ENCODE measurements at regions not wholly inside any gene's neighbourhood (a gene's known extent, or its start where the extent isn't known, plus 50 kb on each side); places are given as distances from the start of the nearest gene placed in this dataset.

DNA sequence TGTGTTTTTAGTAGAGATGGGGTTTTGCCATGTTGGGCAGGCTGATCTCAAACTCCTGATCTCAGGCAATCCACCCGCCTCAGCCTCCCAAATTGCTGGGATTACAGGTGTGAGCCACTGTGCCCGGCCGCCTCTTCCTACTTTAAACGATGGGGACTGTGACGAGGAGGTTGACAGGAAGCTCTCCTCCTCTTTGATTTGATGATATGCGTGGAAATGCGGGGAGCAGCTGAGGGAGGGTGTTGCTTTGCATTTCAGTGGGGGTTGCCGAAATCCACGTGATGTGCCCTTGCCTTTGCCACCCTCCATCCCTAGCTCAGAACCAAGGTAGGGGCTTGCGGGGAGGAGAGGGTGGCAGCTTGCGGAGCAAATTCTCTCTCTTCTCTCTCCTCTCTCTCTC, 189.6 kb downstream of the AACS start:
- no peak overlapping the region for H3K9ac ChIP-seq (ENCODE audit: control insufficient read depth, insufficient read depth, low read length)
- ChIA-PET POLR2A (no interaction called here), CTCF (interaction anchor here (0.7 kb wide), 1 partner anchor 261 kb away, joined by 3 read pairs; no protein-coding TSS in a partner anchor), RAD21 (ENCODE audit: unreplicated experiment) (no interaction called here), SMC1A (ENCODE audit: uncharacterized antibody, unreplicated experiment) (interaction anchor here (0.6 to 1.4 kb wide), 3 partner anchors 9 to 1206 kb away, joined by 3 to 4 read pairs (median 3); no protein-coding TSS in a partner anchor)
- BruUV-seq (replicated peaks): no TSS peak
- 44% methylated on average over 9 of the region's 11 CpGs for WGBS (ENCODE audit: insufficient coverage, insufficient replicate concordance, low lambda C conversion rate, missing lambda C conversion rate)
- no peaks in the 10 kb centered on the region for H3K4me1 ChIP-seq (ENCODE audit: control insufficient read depth, insufficient read depth, low read length)
- H3K27me3 ChIP-seq (replicated peaks in 1 of 2; ENCODE audit: control insufficient read depth in 2 of 2, insufficient read depth in 2 of 2, low read length in 1 of 2): peaks cover 0 to 2% of the 10 kb centered on the region in 2 experiments; a peak in 3 of 4 replicates
- no peak for ATAC-seq
- H3K4me3 ChIP-seq: no peak overlapping the region
- H3K9me3 ChIP-seq (replicated peaks; ENCODE audit: control insufficient read depth, insufficient read depth, low read length): no peaks in the 10 kb centered on the region
- no peak overlapping the region for H3K27ac ChIP-seq (ENCODE audit: control insufficient read depth, insufficient read depth)
- H2AFZ ChIP-seq (ENCODE audit: control insufficient read depth, low read depth, low read length): no peak overlapping the region
- H3K79me2 ChIP-seq (ENCODE audit: control insufficient read depth, insufficient read depth, low read length): no peaks in the 10 kb centered on the region
- intact Hi-C loops (cut with micrococcal nuclease; ENCODE audit: unreplicated experiment): no loop called here
- DNase-seq (ENCODE audit: low read depth, low spot score): no peak
- H3K4me2 ChIP-seq (ENCODE audit: control insufficient read depth, insufficient read depth): no peak overlapping the region
- no peaks in the 10 kb centered on the region for H3K36me3 ChIP-seq (ENCODE audit: control insufficient read depth in 2 of 2, insufficient read depth in 2 of 2, low read length in 1 of 2)
- no peak for FAIRE-seq
- H4K20me1 ChIP-seq (ENCODE audit: control insufficient read depth, insufficient read depth): no peaks in the 10 kb centered on the region
- in situ Hi-C loops (cut with MboI): no loop called here
- TF ChIP-seq POU2F2 (IDR thresholded peaks at IDR 0.05; ENCODE audit: borderline replicate concordance, low read depth, low read length) (no peak), IKZF1 (conservative IDR thresholded peaks at IDR 0.05) (no peak), MTA2 (IDR thresholded peaks at IDR 0.05; ENCODE audit: low read depth) (no peak), ZNF384 (IDR thresholded peaks at IDR 0.05; ENCODE audit: borderline replicate concordance, low read depth, low read length) (no peak), STAT3 (IDR thresholded peaks at IDR 0.05; ENCODE audit: low read depth, low read length) (no peak), IKZF2 (IDR thresholded peaks at IDR 0.05) (no peak), CREB1 (IDR thresholded peaks at IDR 0.05; ENCODE audit: low read depth) (no peak), EP300 (IDR thresholded peaks at IDR 0.05; ENCODE audit: borderline replicate concordance in 1 of 2, control insufficient read depth in 1 of 2, low read depth in 2 of 2, low read length in 2 of 2) (no peak), WRNIP1 (IDR thresholded peaks at IDR 0.05; ENCODE audit: borderline replicate concordance, low read depth, low read length) (no peak), NR2C1 (IDR thresholded peaks at IDR 0.05) (no peak)
- TF ChIP-seq, protein P1, sequence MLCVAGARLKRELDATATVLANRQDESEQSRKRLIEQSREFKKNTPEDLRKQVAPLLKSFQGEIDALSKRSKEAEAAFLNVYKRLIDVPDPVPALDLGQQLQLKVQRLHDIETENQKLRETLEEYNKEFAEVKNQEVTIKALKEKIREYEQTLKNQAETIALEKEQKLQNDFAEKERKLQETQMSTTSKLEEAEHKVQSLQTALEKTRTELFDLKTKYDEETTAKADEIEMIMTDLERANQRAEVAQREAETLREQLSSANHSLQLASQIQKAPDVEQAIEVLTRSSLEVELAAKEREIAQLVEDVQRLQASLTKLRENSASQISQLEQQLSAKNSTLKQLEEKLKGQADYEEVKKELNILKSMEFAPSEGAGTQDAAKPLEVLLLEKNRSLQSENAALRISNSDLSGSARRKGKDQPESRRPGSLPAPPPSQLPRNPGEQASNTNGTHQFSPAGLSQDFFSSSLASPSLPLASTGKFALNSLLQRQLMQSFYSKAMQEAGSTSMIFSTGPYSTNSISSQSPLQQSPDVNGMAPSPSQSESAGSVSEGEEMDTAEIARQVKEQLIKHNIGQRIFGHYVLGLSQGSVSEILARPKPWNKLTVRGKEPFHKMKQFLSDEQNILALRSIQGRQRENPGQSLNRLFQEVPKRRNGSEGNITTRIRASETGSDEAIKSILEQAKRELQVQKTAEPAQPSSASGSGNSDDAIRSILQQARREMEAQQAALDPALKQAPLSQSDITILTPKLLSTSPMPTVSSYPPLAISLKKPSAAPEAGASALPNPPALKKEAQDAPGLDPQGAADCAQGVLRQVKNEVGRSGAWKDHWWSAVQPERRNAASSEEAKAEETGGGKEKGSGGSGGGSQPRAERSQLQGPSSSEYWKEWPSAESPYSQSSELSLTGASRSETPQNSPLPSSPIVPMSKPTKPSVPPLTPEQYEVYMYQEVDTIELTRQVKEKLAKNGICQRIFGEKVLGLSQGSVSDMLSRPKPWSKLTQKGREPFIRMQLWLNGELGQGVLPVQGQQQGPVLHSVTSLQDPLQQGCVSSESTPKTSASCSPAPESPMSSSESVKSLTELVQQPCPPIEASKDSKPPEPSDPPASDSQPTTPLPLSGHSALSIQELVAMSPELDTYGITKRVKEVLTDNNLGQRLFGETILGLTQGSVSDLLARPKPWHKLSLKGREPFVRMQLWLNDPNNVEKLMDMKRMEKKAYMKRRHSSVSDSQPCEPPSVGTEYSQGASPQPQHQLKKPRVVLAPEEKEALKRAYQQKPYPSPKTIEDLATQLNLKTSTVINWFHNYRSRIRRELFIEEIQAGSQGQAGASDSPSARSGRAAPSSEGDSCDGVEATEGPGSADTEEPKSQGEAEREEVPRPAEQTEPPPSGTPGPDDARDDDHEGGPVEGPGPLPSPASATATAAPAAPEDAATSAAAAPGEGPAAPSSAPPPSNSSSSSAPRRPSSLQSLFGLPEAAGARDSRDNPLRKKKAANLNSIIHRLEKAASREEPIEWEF (IDR thresholded peaks at IDR 0.05; ENCODE audit: insufficient replicate concordance, low read depth, low read length): no peak
- TF ChIP-seq, protein P2, sequence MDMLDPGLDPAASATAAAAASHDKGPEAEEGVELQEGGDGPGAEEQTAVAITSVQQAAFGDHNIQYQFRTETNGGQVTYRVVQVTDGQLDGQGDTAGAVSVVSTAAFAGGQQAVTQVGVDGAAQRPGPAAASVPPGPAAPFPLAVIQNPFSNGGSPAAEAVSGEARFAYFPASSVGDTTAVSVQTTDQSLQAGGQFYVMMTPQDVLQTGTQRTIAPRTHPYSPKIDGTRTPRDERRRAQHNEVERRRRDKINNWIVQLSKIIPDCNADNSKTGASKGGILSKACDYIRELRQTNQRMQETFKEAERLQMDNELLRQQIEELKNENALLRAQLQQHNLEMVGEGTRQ (IDR thresholded peaks at IDR 0.05; ENCODE audit: borderline replicate concordance, low read depth, low read length): no peak
- TF ChIP-seq, protein P3, sequence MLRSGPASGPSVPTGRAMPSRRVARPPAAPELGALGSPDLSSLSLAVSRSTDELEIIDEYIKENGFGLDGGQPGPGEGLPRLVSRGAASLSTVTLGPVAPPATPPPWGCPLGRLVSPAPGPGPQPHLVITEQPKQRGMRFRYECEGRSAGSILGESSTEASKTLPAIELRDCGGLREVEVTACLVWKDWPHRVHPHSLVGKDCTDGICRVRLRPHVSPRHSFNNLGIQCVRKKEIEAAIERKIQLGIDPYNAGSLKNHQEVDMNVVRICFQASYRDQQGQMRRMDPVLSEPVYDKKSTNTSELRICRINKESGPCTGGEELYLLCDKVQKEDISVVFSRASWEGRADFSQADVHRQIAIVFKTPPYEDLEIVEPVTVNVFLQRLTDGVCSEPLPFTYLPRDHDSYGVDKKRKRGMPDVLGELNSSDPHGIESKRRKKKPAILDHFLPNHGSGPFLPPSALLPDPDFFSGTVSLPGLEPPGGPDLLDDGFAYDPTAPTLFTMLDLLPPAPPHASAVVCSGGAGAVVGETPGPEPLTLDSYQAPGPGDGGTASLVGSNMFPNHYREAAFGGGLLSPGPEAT (IDR thresholded peaks at IDR 0.05; ENCODE audit: low read depth): no peak
- TF ChIP-seq, protein P4, sequence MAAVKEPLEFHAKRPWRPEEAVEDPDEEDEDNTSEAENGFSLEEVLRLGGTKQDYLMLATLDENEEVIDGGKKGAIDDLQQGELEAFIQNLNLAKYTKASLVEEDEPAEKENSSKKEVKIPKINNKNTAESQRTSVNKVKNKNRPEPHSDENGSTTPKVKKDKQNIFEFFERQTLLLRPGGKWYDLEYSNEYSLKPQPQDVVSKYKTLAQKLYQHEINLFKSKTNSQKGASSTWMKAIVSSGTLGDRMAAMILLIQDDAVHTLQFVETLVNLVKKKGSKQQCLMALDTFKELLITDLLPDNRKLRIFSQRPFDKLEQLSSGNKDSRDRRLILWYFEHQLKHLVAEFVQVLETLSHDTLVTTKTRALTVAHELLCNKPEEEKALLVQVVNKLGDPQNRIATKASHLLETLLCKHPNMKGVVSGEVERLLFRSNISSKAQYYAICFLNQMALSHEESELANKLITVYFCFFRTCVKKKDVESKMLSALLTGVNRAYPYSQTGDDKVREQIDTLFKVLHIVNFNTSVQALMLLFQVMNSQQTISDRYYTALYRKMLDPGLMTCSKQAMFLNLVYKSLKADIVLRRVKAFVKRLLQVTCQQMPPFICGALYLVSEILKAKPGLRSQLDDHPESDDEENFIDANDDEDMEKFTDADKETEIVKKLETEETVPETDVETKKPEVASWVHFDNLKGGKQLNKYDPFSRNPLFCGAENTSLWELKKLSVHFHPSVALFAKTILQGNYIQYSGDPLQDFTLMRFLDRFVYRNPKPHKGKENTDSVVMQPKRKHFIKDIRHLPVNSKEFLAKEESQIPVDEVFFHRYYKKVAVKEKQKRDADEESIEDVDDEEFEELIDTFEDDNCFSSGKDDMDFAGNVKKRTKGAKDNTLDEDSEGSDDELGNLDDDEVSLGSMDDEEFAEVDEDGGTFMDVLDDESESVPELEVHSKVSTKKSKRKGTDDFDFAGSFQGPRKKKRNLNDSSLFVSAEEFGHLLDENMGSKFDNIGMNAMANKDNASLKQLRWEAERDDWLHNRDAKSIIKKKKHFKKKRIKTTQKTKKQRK (IDR thresholded peaks at IDR 0.05; ENCODE audit: low read depth, low read length): no peak
